WI38 (cell line): ENCODE measurements at regions not wholly inside any gene's neighbourhood (a gene's known extent, or its start where the extent isn't known, plus 50 kb on each side); places are given as distances from the start of the nearest gene placed in this dataset.
A peak's percentile ranks its signal among the peaks of the same experiment; 100 is the strongest.
"Not testable (repeated sequence)": the region's sequence is repeated elsewhere in the genome, so short reads cannot be mapped to it uniquely, and the experiment has no call there.

ENCODE experiments used
- H3K4me3 ChIP-seq: 2 replicates; pipeline ENCODE4 v1.5.1; 2011; ENCODE audit warnings: low read depth, mild to moderate bottlenecking, control low read depth, low read length
- CTCF ChIP-seq: IDR thresholded peaks from 2 replicates; pipeline ENCODE4 v1.5.1; 2012; ENCODE audit warnings: low read depth, mild to moderate bottlenecking, control low read depth, low read length

- TF ChIP-seq CTCF: no peak
- no peak overlapping the region for H3K4me3 ChIP-seq
These were observed 107.7 kb upstream of the SLC38A2 start for GRCh38 chr12:46480316-46480715.

- no peak for TF ChIP-seq CTCF
These were observed 105.5 kb upstream of the SLC38A2 start for GRCh38 chr12:46478123-46478522.

GRCh38 chr12:46477541-46477940 is 105.0 kb upstream of the SLC38A2 start:
- H3K4me3 ChIP-seq: no peak overlapping the region
- TF ChIP-seq CTCF: no peak

More at GRCh38 chr12:46478123-46478522, 105.5 kb upstream of the SLC38A2 start:
- H3K4me3 ChIP-seq: no peak overlapping the region

GRCh38 chr12:46475972-46476645 is 103.5 kb upstream of the SLC38A2 start:
- H3K4me3 ChIP-seq: no peak overlapping the region

GRCh38 chr12:46474385-46474784 is 101.8 kb upstream of the SLC38A2 start:
- H3K4me3 ChIP-seq: not testable (repeated sequence)

More at GRCh38 chr12:46475972-46476645, 103.5 kb upstream of the SLC38A2 start:
- TF ChIP-seq CTCF: no peak

- peak overlapping the region; percentile 44 for H3K4me3 ChIP-seq
- no peak for TF ChIP-seq CTCF
These were observed 101.2 kb upstream of the SLC38A2 start for GRCh38 chr12:46473634-46474329.

- H3K4me3 ChIP-seq: no peak overlapping the region
- no peak for TF ChIP-seq CTCF
These were observed 100.5 kb upstream of the SLC38A2 start for GRCh38 chr12:46472893-46473633.
